ENCODE measurements at regions not wholly inside any gene's neighbourhood (a gene's known extent, or its start where the extent isn't known, plus 50 kb on each side); places are given as distances from the start of the nearest gene placed in this dataset.
"Not testable (repeated sequence)": the region's sequence is repeated elsewhere in the genome, so short reads cannot be mapped to it uniquely, and the experiment has no call there.

DNA sequence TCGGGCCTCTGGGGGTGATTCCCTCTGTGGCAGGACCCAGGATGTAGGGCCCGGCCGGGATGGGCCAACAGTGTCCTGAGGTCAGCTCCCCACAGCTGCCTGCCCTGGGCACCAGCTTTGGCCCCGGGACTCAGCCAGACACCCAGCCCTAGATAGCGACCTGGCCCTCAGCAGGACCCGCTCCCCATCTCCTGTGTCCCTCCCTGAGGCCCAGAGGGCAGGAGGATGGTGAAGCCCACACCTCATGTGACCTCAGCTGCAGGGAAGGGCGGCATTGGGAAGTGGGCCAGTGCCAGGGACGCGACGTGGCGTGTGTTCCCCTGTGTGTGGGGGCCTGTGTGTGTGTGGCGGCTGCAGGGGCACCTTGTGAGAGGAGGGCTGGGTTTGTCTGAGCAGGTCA, 115.6 kb downstream of the TMEM121 start:
- TF ChIP-seq, protein P1, sequence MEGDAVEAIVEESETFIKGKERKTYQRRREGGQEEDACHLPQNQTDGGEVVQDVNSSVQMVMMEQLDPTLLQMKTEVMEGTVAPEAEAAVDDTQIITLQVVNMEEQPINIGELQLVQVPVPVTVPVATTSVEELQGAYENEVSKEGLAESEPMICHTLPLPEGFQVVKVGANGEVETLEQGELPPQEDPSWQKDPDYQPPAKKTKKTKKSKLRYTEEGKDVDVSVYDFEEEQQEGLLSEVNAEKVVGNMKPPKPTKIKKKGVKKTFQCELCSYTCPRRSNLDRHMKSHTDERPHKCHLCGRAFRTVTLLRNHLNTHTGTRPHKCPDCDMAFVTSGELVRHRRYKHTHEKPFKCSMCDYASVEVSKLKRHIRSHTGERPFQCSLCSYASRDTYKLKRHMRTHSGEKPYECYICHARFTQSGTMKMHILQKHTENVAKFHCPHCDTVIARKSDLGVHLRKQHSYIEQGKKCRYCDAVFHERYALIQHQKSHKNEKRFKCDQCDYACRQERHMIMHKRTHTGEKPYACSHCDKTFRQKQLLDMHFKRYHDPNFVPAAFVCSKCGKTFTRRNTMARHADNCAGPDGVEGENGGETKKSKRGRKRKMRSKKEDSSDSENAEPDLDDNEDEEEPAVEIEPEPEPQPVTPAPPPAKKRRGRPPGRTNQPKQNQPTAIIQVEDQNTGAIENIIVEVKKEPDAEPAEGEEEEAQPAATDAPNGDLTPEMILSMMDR (IDR thresholded peaks at IDR 0.05): not testable (repeated sequence)
- not testable (repeated sequence) for TF ChIP-seq POLR2A (IDR thresholded peaks at IDR 0.05)
